Type B pancreatic cell (in vitro differentiated cells): ENCODE measurements at regions not wholly inside any gene's neighbourhood (a gene's known extent, or its start where the extent isn't known, plus 50 kb on each side); places are given as distances from the start of the nearest gene placed in this dataset.
"Not testable (repeated sequence)": the region's sequence is repeated elsewhere in the genome, so short reads cannot be mapped to it uniquely, and the experiment has no call there.

Experiments used
- DNase-seq: peaks from one replicate; pipeline ENCODE4 v3.0.0; 2021; ENCODE audit warnings: mixed read lengths; ENCODE audit not compliant: unreplicated experiment; ENCODE audit errors: extremely low spot score
- H3K27ac Mint-ChIP-seq: 2 replicates; pipeline ENCODE4 v1.8.0; 2021; ENCODE audit warnings: mild to moderate bottlenecking, mixed read lengths
- H3K27me3 Mint-ChIP-seq: 2 replicates; pipeline ENCODE4 v1.8.0; 2021; ENCODE audit warnings: mixed read lengths
- H3K36me3 Mint-ChIP-seq: 2 replicates; pipeline ENCODE4 v1.8.0; 2021; ENCODE audit warnings: mixed read lengths
- H3K4me1 Mint-ChIP-seq: one replicate; pipeline ENCODE4 v1.8.0; 2021; ENCODE audit warnings: mixed read lengths; ENCODE audit not compliant: unreplicated experiment
- H3K4me3 Mint-ChIP-seq: 2 replicates; pipeline ENCODE4 v1.8.0; 2021; ENCODE audit warnings: mild to moderate bottlenecking, mixed read lengths
- H3K9me3 Mint-ChIP-seq: 2 replicates; pipeline ENCODE4 v1.8.0; 2021; ENCODE audit warnings: mixed read lengths
- CTCF ChIP-seq: fragments of 200-600 bp; sonication (generic); conservative IDR thresholded peaks from 2 replicates; pipeline ENCODE4 v1.5.0; 2021; ENCODE audit warnings: antibody characterized with exemption, mild to moderate bottlenecking

DNA sequence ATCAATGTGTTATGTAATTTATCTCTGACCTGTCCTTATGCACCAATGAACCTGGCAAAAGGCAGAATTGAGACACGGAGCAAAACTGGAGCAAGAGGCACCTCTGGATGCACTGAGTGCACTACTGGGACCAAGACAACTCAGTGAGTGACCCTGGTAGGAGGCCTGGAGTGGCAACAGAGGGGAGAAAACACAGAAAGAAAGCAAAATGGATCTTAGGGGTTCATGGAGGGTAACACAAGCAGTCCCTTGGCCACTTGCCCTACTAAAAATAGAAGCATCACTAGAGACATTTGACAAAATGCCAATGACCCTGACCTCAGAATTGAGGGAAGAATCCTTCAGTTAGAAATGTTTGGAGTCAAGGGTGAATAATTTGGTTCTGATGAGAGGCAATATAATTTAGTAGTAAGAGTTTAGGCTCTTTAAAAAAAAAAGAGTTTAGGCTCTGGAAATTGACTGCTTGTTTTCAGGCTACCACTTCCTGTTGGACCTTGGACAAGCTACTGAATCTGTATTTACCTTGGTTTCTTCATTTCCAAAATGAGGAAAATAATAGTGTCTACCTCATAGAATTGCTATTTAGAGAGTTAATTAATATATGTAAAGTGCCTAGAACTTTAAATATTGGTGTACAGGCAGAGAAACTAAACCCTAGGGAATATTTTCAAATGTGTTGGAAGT, 234.9 kb upstream of the TARS1 start:
- Mint-ChIP-seq H3K4me1 (no peaks in the 10 kb centered on the region), H3K9me3 (peaks cover 7% of the 10 kb centered on the region), H3K27ac (no peak overlapping the region), H3K36me3 (no peaks in the 10 kb centered on the region), H3K4me3 (no peak overlapping the region), H3K27me3 (no peaks in the 10 kb centered on the region)
- no peak for DNase-seq
- no peak for TF ChIP-seq CTCF

DNA sequence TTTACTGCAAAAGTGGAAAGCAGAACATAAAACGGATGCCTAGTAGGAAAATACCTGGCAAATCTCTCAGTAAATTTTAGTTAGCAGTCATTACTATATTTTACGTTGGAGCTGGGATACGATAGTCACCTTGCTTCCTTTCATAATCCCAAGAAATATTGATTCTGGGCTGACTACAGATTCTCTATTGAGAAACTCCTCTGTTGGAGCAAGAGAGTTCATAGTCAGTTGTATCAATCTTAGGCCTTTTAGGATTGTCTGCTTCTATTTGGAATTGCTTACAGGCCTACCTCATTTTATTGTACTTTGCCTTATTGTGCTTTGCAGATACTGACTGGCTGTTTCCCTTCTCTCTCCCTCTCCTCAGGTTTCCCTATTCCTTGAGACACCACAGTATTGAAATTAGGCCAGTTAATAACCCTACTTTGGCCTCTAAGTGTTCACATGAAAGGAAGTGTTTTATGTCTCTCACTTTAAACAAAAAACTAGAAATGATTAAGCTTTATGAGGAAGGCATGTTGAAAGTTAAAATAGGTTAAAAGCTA, 233.7 kb upstream of the TARS1 start:
- Mint-ChIP-seq H3K27me3 (no peaks in the 10 kb centered on the region), H3K9me3 (peaks cover 7% of the 10 kb centered on the region), H3K4me3 (no peak overlapping the region), H3K4me1 (no peaks in the 10 kb centered on the region), H3K27ac (no peak overlapping the region), H3K36me3 (no peaks in the 10 kb centered on the region)
- TF ChIP-seq CTCF = no peak
- no peak for DNase-seq

- Mint-ChIP-seq H3K36me3 (no peaks in the 10 kb centered on the region), H3K4me1 (peaks cover 9% of the 10 kb centered on the region), H3K9me3 (peaks cover 7% of the 10 kb centered on the region), H3K4me3 (no peak overlapping the region), H3K27me3 (no peaks in the 10 kb centered on the region), H3K27ac (no peak overlapping the region)
- no peak for TF ChIP-seq CTCF
- no peak for DNase-seq
These were observed 231.5 kb upstream of the TARS1 start for GRCh38 chr5:33209252-33209651.

- DNase-seq, H3K27ac Mint-ChIP-seq, H3K36me3 Mint-ChIP-seq, H3K9me3 Mint-ChIP-seq, H3K27me3 Mint-ChIP-seq, H3K4me3 Mint-ChIP-seq, H3K4me1 Mint-ChIP-seq: not testable (repeated sequence)
These were observed 230.5 kb upstream of the TARS1 start for GRCh38 chr5:33210221-33210620.

DNA sequence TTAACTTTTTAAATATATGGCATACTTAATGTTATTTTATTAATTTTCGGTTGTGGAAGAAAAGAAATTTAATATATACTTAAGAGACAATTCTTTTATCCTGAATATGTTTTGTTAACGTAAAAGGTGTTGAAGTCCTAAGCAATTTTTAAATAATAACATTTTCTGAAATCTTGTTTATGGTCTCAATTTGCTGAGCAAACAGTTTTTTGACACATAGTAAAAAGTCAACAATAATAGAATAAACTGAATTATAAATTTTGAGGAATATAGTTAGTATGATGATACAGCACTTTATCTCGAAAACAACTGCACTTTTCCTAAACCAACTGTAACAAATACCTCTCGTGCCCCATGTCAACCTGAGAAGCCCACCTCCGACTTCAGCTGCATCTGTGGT, 229.8 kb upstream of the TARS1 start:
- TF ChIP-seq CTCF = no peak
- H3K4me3 Mint-ChIP-seq = no peak overlapping the region
- H3K9me3 Mint-ChIP-seq = peaks cover 7% of the 10 kb centered on the region
- no peak for DNase-seq
- H3K4me1 Mint-ChIP-seq = peaks cover 9% of the 10 kb centered on the region
- no peak overlapping the region for H3K27ac Mint-ChIP-seq
- H3K36me3 Mint-ChIP-seq = no peaks in the 10 kb centered on the region
- no peaks in the 10 kb centered on the region for H3K27me3 Mint-ChIP-seq

DNA sequence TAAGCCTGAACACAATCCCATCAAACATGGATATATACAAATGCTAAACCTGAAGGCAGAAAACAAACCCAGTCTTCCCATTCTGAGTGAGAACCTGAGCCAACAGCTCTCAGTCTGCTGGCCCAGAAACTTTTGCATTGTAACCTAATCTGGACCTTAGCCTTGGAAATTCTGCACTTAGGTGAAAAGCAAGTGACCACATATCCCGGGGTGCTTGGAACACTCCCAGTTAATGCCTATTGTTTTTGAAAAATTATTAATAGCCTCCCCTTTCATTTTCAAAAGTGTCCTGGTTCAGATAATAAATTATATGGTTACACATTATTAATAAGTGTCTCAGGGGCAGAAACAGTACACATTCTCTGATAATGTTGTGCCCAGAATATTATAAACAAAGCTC, 228.3 kb upstream of the TARS1 start:
- no peaks in the 10 kb centered on the region for H3K9me3 Mint-ChIP-seq
- H3K27ac Mint-ChIP-seq = no peak overlapping the region
- no peaks in the 10 kb centered on the region for H3K27me3 Mint-ChIP-seq
- no peak overlapping the region for H3K4me3 Mint-ChIP-seq
- TF ChIP-seq CTCF = no peak
- no peaks in the 10 kb centered on the region for H3K36me3 Mint-ChIP-seq
- DNase-seq = no peak
- peaks cover 9% of the 10 kb centered on the region for H3K4me1 Mint-ChIP-seq
